PFSK-1 (cell line): ENCODE measurements at regions not wholly inside any gene's neighbourhood (a gene's known extent, or its start where the extent isn't known, plus 50 kb on each side); places are given as distances from the start of the nearest gene placed in this dataset.

Experiments used
- POLR2AphosphoS5 ChIP-seq: IDR thresholded peaks from 2 replicates; pipeline ENCODE4 v1.6.1; 2012; ENCODE audit warnings: low read depth, mild to moderate bottlenecking, control low read depth, low read length, moderate library complexity
- SIN3A ChIP-seq: IDR thresholded peaks from 2 replicates; pipeline ENCODE4 v1.6.1; 2012; ENCODE audit warnings: mild to moderate bottlenecking, low read length, moderate library complexity, borderline replicate concordance; ENCODE audit not compliant: insufficient read depth
- TAF1 ChIP-seq: IDR thresholded peaks from 2 replicates; pipeline ENCODE4 v1.6.1; 2012; ENCODE audit warnings: low read length, control low read depth, borderline replicate concordance; ENCODE audit not compliant: insufficient read depth
- TF ChIP-seq, protein P1 (sequence below), 2 experiments: IDR thresholded peaks; 2 replicates each; pipeline versions ENCODE4 v1.6.1 to v1.8.0; 2011 to 2012; ENCODE audit warnings: low read depth in 2 of 2, low read length in 2 of 2, control low read depth in 1 of 2, inconsistent platforms in 1 of 2, mild to moderate bottlenecking in 1 of 2, moderate library complexity in 1 of 2; ENCODE audit not compliant: insufficient read depth in 1 of 2

- TF ChIP-seq, protein P1, sequence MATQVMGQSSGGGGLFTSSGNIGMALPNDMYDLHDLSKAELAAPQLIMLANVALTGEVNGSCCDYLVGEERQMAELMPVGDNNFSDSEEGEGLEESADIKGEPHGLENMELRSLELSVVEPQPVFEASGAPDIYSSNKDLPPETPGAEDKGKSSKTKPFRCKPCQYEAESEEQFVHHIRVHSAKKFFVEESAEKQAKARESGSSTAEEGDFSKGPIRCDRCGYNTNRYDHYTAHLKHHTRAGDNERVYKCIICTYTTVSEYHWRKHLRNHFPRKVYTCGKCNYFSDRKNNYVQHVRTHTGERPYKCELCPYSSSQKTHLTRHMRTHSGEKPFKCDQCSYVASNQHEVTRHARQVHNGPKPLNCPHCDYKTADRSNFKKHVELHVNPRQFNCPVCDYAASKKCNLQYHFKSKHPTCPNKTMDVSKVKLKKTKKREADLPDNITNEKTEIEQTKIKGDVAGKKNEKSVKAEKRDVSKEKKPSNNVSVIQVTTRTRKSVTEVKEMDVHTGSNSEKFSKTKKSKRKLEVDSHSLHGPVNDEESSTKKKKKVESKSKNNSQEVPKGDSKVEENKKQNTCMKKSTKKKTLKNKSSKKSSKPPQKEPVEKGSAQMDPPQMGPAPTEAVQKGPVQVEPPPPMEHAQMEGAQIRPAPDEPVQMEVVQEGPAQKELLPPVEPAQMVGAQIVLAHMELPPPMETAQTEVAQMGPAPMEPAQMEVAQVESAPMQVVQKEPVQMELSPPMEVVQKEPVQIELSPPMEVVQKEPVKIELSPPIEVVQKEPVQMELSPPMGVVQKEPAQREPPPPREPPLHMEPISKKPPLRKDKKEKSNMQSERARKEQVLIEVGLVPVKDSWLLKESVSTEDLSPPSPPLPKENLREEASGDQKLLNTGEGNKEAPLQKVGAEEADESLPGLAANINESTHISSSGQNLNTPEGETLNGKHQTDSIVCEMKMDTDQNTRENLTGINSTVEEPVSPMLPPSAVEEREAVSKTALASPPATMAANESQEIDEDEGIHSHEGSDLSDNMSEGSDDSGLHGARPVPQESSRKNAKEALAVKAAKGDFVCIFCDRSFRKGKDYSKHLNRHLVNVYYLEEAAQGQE (IDR thresholded peaks at IDR 0.05; ENCODE audit: insufficient read depth in 1 of 2, low read depth in 2 of 2, low read length in 2 of 2), result no peak
- no peak for TF ChIP-seq POLR2AphosphoS5
- TF ChIP-seq TAF1, result no peak
- TF ChIP-seq SIN3A, result no peak
Observed at GRCh38 chr2:220068846-220069245, 441.4 kb downstream of the SLC4A3 start.
